H1 (cell line): ENCODE measurements at regions not wholly inside any gene's neighbourhood (a gene's known extent, or its start where the extent isn't known, plus 50 kb on each side); places are given as distances from the start of the nearest gene placed in this dataset.

Experiments
- CEBPB ChIP-seq: IDR thresholded peaks from 2 replicates; pipeline ENCODE4 v1.6.1; 2012; ENCODE audit warnings: low read depth, low read length
- EZH2 ChIP-seq: fragments of 200-600 bp; sonication (generic); IDR thresholded peaks from 2 replicates; pipeline ENCODE4 v1.7.1; 2012; ENCODE audit warnings: low read depth, mild to moderate bottlenecking, moderate library complexity, low read length, inconsistent platforms; ENCODE audit not compliant: severe bottlenecking
- FOSL1 ChIP-seq: IDR thresholded peaks from 2 replicates; pipeline ENCODE4 v1.6.1; 2011; ENCODE audit warnings: mild to moderate bottlenecking, low read depth, low read length, moderate library complexity; ENCODE audit not compliant: insufficient read depth
- HDAC2 ChIP-seq, 2 experiments: fragments of 300-600 bp in 1 of 2; sonication (generic) in 1 of 2; IDR thresholded peaks; 2 replicates each; pipeline ENCODE4 v1.6.1; 2011 to 2012; ENCODE audit warnings: low read depth in 2 of 2, low read length in 2 of 2, mild to moderate bottlenecking in 2 of 2, moderate library complexity in 2 of 2, borderline replicate concordance in 1 of 2, inconsistent platforms in 1 of 2
- HDAC6 ChIP-seq: IDR thresholded peaks from one replicate; pipeline ENCODE4 v1.7.1; 2012; ENCODE audit warnings: low read depth, mild to moderate bottlenecking, inconsistent platforms, low read length, moderate library complexity
- KDM5A ChIP-seq: fragments of 200-600 bp; IDR thresholded peaks from 2 replicates; pipeline ENCODE4 v1.7.1; 2012; ENCODE audit warnings: mild to moderate bottlenecking, low read length, inconsistent platforms, mixed read lengths
- POLR2A ChIP-seq, 2 experiments: IDR thresholded peaks; 1 replicate in 1 of 2; 2 replicates in 1 of 2; pipeline ENCODE4 v1.6.1; 2011; ENCODE audit warnings: low read depth in 2 of 2, low read length in 2 of 2, mild to moderate bottlenecking in 2 of 2; ENCODE audit errors: control extremely low read depth in 1 of 2
- POLR2AphosphoS5 ChIP-seq: IDR thresholded peaks from 2 replicates; pipeline ENCODE4 v1.6.1; 2011; ENCODE audit warnings: low read depth, low read length
- SUZ12 ChIP-seq: fragments of 200-600 bp; sonication (generic); IDR thresholded peaks from 2 replicates; pipeline ENCODE4 v1.6.1; 2012; ENCODE audit warnings: mild to moderate bottlenecking, inconsistent platforms, low read length, moderate library complexity, mixed read lengths
- TAF1 ChIP-seq: IDR thresholded peaks from 2 replicates; pipeline ENCODE4 v1.6.1; 2011; ENCODE audit warnings: mild to moderate bottlenecking, low read depth, low read length
- TF ChIP-seq, protein P1 (sequence below): IDR thresholded peaks from 2 replicates; pipeline ENCODE4 v1.6.1; 2012; ENCODE audit warnings: inconsistent platforms
- TF ChIP-seq, protein P2 (sequence below), 3 experiments: IDR thresholded peaks; 1 replicate in 2 of 3; 2 replicates in 1 of 3; pipeline versions ENCODE4 v1.5.1 to v1.6.1; 2011; ENCODE audit warnings: low read length in 3 of 3, mild to moderate bottlenecking in 3 of 3, inconsistent platforms in 2 of 3, low read depth in 1 of 3, moderate library complexity in 1 of 3; ENCODE audit not compliant: insufficient read depth in 1 of 3; ENCODE audit errors: control extremely low read depth in 1 of 3

GRCh38 chr5:44242791-44243190 lies 146.4 kb downstream of the FGF10 start:
- TF ChIP-seq, protein P1, sequence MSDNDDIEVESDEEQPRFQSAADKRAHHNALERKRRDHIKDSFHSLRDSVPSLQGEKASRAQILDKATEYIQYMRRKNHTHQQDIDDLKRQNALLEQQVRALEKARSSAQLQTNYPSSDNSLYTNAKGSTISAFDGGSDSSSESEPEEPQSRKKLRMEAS, result no peak
- TF ChIP-seq, protein P2, sequence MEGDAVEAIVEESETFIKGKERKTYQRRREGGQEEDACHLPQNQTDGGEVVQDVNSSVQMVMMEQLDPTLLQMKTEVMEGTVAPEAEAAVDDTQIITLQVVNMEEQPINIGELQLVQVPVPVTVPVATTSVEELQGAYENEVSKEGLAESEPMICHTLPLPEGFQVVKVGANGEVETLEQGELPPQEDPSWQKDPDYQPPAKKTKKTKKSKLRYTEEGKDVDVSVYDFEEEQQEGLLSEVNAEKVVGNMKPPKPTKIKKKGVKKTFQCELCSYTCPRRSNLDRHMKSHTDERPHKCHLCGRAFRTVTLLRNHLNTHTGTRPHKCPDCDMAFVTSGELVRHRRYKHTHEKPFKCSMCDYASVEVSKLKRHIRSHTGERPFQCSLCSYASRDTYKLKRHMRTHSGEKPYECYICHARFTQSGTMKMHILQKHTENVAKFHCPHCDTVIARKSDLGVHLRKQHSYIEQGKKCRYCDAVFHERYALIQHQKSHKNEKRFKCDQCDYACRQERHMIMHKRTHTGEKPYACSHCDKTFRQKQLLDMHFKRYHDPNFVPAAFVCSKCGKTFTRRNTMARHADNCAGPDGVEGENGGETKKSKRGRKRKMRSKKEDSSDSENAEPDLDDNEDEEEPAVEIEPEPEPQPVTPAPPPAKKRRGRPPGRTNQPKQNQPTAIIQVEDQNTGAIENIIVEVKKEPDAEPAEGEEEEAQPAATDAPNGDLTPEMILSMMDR (IDR thresholded peaks at IDR 0.05; ENCODE audit: control extremely low read depth in 1 of 3, insufficient read depth in 1 of 3, low read depth in 1 of 3, low read length in 3 of 3), result no peak
- TF ChIP-seq POLR2AphosphoS5 (no peak), TAF1 (no peak), HDAC2 (IDR thresholded peaks at IDR 0.05; ENCODE audit: borderline replicate concordance in 1 of 2, low read depth in 2 of 2, low read length in 2 of 2) (no peak), POLR2A (IDR thresholded peaks at IDR 0.05; ENCODE audit: control extremely low read depth in 1 of 2, low read depth in 2 of 2, low read length in 2 of 2) (no peak), KDM5A (no peak), EZH2 (no peak), FOSL1 (no peak), SUZ12 (no peak), HDAC6 (no peak), CEBPB (no peak)
